Endothelial cell of umbilical vein (primary cell): ENCODE measurements at regions not wholly inside any gene's neighbourhood (a gene's known extent, or its start where the extent isn't known, plus 50 kb on each side); places are given as distances from the start of the nearest gene placed in this dataset.

Experiments used
- CTCF ChIP-seq, 2 donors: IDR thresholded peaks; 1 replicate in 1 of 2; 2 replicates in 1 of 2; pipeline ENCODE4 v1.5.1; 2011; ENCODE audit warnings: low read length in 2 of 2, mild to moderate bottlenecking in 2 of 2, moderate library complexity in 2 of 2, control low read depth in 1 of 2, inconsistent platforms in 1 of 2, low read depth in 1 of 2; ENCODE audit not compliant: insufficient read depth in 1 of 2; ENCODE audit errors: extremely low read depth in 1 of 2
- EZH2 ChIP-seq: IDR thresholded peaks from 2 replicates; pipeline ENCODE4 v1.6.1; 2012; ENCODE audit warnings: borderline replicate concordance, low read depth, mild to moderate bottlenecking, moderate library complexity, low read length, inconsistent platforms; ENCODE audit not compliant: severe bottlenecking
- FOS ChIP-seq: IDR thresholded peaks from 2 replicates; pipeline ENCODE4 v1.6.1; 2011; ENCODE audit warnings: mild to moderate bottlenecking, low read length, moderate library complexity, borderline replicate concordance; ENCODE audit not compliant: insufficient read depth
- MYC ChIP-seq: IDR thresholded peaks from one replicate; pipeline ENCODE4 v1.6.1; 2011; ENCODE audit warnings: mild to moderate bottlenecking, low read depth, low read length
- POLR2A ChIP-seq: IDR thresholded peaks from 2 replicates; pipeline ENCODE4 v1.6.1; 2012; ENCODE audit warnings: low read depth, mild to moderate bottlenecking, control low read depth, low read length
- POLR2AphosphoS5 ChIP-seq: IDR thresholded peaks from 2 replicates; pipeline ENCODE4 v1.6.1; 2012; ENCODE audit warnings: low read depth, mild to moderate bottlenecking, control low read depth, low read length, moderate library complexity; ENCODE audit not compliant: insufficient read depth

GRCh38 chr2:104091894-104092293, 762.0 kb upstream of the POU3F3 start:
- TF ChIP-seq EZH2 (no peak), CTCF (IDR thresholded peaks at IDR 0.05; ENCODE audit: extremely low read depth in 1 of 2, insufficient read depth in 1 of 2, low read depth in 1 of 2, low read length in 2 of 2) (no peak), MYC (no peak), FOS (no peak), POLR2A (no peak), POLR2AphosphoS5 (no peak)
